Superior temporal gyrus (tissue), 1 donor: ENCODE measurements at regions not wholly inside any gene's neighbourhood (a gene's known extent, or its start where the extent isn't known, plus 50 kb on each side); places are given as distances from the start of the nearest gene placed in this dataset.

ENCODE experiments used
- DNase-seq: peaks from one replicate; pipeline ENCODE4 v3.0.0-alpha.2; 2016; ENCODE audit errors: extremely low spot score

- DNase-seq: peak; percentile 69
Observed at GRCh38 chr18:24734058-24734457, 273.6 kb downstream of the HRH4 start.

GRCh38 chr18:24735624-24736231, 275.3 kb downstream of the HRH4 start:
- DNase-seq: no peak

GRCh38 chr18:24736662-24737330, 276.4 kb downstream of the HRH4 start:
- DNase-seq: no peak

GRCh38 chr18:24740829-24741228, 280.4 kb downstream of the HRH4 start:
- no peak for DNase-seq

- DNase-seq: no peak
Observed at GRCh38 chr18:24741321-24741720, 280.9 kb downstream of the HRH4 start.

- DNase-seq: no peak
Observed at GRCh38 chr18:24741965-24742724, 281.7 kb downstream of the HRH4 start.

GRCh38 chr18:24754583-24755253, 294.3 kb downstream of the HRH4 start:
- no peak for DNase-seq

- DNase-seq: no peak
Observed at GRCh38 chr18:24756385-24756784, 295.9 kb downstream of the HRH4 start.

GRCh38 chr18:24757134-24757533, 296.7 kb downstream of the HRH4 start:
- no peak for DNase-seq

- DNase-seq: no peak
Observed at GRCh38 chr18:24761765-24762164, 301.3 kb downstream of the HRH4 start.

- DNase-seq: no peak
Observed at GRCh38 chr18:24762511-24762910, 302.1 kb downstream of the HRH4 start.

GRCh38 chr18:24763765-24764513, 303.5 kb downstream of the HRH4 start:
- DNase-seq: peak; percentile 34

- no peak for DNase-seq
Observed at GRCh38 chr18:24764766-24765165, 304.3 kb downstream of the HRH4 start.

GRCh38 chr18:24766376-24766775, 305.9 kb downstream of the HRH4 start:
- DNase-seq: no peak

- no peak for DNase-seq
Observed at GRCh38 chr18:24770311-24771024, 310.0 kb downstream of the HRH4 start.

- no peak for DNase-seq
Observed at GRCh38 chr18:24771300-24771699, 310.9 kb downstream of the HRH4 start.

GRCh38 chr18:24773101-24773500, 312.7 kb downstream of the HRH4 start:
- no peak for DNase-seq

- no peak for DNase-seq
Observed at GRCh38 chr18:24776019-24776418, 315.6 kb downstream of the HRH4 start.

- no peak for DNase-seq
Observed at GRCh38 chr18:24778810-24779418, 318.5 kb downstream of the HRH4 start.

- no peak for DNase-seq
Observed at GRCh38 chr18:24782566-24782965, 322.1 kb downstream of the HRH4 start.

- no peak for DNase-seq
Observed at GRCh38 chr18:24785019-24785418, 324.6 kb downstream of the HRH4 start.
